ENCODE measurements at regions not wholly inside any gene's neighbourhood (a gene's known extent, or its start where the extent isn't known, plus 50 kb on each side); places are given as distances from the start of the nearest gene placed in this dataset.
"Not testable (repeated sequence)": the region's sequence is repeated elsewhere in the genome, so short reads cannot be mapped to it uniquely, and the experiment has no call there.

- H3K4me3 ChIP-seq (ENCODE audit: insufficient read depth, low read depth, low read length); H3K27me3 ChIP-seq (ENCODE audit: control insufficient read depth, insufficient read depth, low read length); DNase-seq; H3K36me3 ChIP-seq (replicated peaks; ENCODE audit: control insufficient read depth, insufficient read depth, low read length): not testable (repeated sequence)
Measured at GRCh38 chr5:62223312-62223670, 82.7 kb upstream of the KIF2A start.

DNA sequence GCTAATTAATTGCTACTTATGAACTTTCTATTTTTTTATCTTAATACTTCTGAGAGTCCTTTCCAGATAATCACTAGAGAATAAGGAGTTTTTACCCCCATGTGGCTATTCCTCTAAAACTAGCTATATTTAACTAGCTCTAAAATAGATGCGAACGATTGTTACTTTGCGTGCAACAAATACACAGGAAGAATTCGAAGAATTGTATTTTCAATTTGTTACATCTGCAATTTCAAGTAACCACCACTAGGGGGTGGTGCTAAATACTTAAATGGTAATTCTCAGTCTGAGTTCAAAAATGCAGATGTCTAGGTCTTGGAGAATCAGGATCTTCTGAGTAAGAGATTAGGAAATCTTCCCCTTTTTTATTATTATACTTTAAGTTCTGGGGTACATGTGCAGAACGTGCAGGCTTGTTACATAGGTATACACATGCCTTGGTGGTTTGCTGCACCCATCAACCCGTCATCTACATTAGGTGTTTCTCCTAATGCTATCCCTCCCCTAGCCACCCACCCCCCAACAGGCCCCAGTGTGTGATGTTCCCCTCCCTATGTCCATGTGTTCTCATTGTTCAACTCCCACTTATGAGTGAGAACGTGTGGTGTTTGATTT is 80.9 kb upstream of the KIF2A start:
- H3K36me3 ChIP-seq (replicated peaks; ENCODE audit: control insufficient read depth, insufficient read depth, low read length); H3K27me3 ChIP-seq (ENCODE audit: control insufficient read depth, insufficient read depth, low read length); H3K4me3 ChIP-seq (ENCODE audit: insufficient read depth, low read depth, low read length); DNase-seq: not testable (repeated sequence)

DNA sequence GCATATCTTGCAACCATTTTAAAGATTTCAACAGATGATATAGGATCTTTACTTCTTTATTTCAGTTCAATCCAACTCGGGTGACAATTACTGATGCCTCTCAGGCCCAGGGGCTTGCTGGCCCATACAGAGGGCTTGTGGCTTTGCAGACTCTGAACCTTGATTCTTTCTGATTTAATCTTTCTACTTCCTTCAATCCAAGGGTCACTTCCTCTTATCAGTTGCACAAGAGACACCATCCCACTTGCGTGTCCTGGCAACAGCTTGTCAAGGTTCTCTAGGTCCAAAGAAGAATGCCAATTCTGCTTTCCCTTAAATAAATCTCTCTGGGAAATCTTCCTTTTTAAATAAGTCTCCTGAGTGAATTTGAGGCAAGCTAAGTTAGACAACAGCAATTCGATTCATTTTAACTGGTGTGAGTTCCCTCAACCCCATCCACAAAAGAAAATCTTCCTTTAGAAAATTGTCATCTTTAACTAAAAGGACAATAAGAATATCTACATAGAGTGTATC is 75.1 kb upstream of the KIF2A start:
- not testable (repeated sequence) for H3K36me3 ChIP-seq (replicated peaks; ENCODE audit: control insufficient read depth, insufficient read depth, low read length); H3K4me3 ChIP-seq (ENCODE audit: insufficient read depth, low read depth, low read length); DNase-seq; H3K27me3 ChIP-seq (ENCODE audit: control insufficient read depth, insufficient read depth, low read length)

DNA sequence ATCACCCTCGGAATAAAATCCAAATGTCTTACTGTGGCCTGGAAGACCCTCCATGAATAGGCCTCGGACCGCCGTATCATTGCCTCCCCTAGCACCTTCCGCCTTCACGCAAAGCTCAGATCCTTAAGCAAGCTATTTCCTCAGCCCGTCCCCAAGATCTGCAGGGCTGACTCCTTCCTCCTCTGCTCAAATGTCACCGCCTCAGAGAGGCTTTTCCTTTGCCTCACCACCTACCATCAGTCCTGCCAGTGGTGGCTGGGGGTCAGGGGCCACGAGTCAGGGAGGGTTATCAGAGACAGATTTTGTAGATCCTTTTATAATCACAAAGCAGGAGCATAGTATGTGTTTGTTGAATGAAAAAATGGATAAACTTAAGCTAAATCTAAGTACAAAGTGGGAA is 74.4 kb upstream of the KIF2A start:
- Histone ChIP-seq H3K36me3 (replicated peaks; ENCODE audit: control insufficient read depth, insufficient read depth, low read length) (no peaks in the 10 kb centered on the region), H3K27me3 (ENCODE audit: control insufficient read depth, insufficient read depth, low read length) (no peaks in the 10 kb centered on the region), H3K4me3 (ENCODE audit: insufficient read depth, low read depth, low read length) (no peak overlapping the region)
- no peak for DNase-seq

DNA sequence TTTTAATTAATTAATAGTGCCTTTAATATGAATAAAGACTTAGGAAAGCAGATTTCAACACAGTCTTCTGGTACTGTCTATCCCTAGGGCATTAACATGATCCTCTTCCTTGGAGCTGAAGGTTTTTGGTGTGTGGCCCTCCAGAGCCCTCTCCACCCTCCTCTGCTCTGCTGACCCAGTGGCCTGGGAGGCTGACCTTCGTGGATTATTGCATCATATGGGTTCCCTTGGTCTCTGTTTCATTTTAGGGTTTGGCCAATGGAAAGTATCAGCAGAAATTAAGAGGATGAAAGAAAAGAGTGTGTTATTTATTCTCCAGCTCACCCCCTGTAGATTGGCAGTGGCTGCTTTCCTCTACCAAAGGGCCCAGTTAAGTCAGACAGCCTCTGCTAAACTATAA is 73.8 kb upstream of the KIF2A start:
- H3K36me3 ChIP-seq (replicated peaks; ENCODE audit: control insufficient read depth, insufficient read depth, low read length); H3K27me3 ChIP-seq (ENCODE audit: control insufficient read depth, insufficient read depth, low read length); DNase-seq; H3K4me3 ChIP-seq (ENCODE audit: insufficient read depth, low read depth, low read length): not testable (repeated sequence)

DNA sequence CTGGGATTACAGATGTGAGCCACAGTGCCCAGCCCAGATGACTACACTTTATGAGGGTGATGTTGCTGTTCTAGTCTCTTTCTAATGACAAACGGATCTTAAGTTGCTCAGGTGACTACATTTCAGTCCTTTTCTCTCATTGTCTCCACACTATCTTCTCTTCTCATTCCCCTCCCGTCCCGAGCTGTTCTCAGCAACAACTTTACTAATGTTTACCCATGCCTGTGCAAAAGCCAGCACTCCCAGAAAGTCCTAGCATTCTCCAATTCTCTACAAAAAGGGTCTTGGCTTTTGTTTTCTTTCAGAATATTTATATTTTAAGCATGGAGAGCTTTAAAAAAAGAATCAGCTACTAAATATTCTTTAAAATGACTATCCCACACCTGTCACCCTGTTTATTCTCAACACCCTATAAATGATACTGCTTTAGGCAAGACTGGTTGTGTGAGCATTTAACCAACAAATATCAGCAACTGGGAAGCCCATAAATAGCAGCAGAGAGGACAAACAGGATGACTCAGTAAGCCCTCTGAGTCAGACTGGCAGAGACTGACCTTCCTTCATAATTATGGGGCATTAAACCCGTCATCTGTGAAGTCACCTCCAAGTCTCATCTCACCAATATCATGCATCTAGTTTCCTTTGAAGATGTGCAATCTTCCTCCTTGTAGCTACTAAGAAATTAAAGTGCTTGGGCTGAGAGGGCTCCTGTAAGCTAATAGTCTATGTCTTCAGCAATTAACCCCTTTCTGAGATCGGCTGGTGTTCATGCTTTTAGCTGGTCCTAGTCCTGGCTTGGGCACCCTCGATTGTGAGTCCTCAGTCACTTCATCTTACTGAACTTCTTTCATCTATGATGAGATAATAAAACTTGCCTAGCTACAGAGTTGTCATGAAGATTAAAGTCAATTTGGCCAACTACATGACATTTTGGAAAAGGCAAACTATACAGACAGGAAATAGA is 72.6 kb upstream of the KIF2A start:
- not testable (repeated sequence) for DNase-seq; H3K36me3 ChIP-seq (replicated peaks; ENCODE audit: control insufficient read depth, insufficient read depth, low read length); H3K27me3 ChIP-seq (ENCODE audit: control insufficient read depth, insufficient read depth, low read length); H3K4me3 ChIP-seq (ENCODE audit: insufficient read depth, low read depth, low read length)

DNA sequence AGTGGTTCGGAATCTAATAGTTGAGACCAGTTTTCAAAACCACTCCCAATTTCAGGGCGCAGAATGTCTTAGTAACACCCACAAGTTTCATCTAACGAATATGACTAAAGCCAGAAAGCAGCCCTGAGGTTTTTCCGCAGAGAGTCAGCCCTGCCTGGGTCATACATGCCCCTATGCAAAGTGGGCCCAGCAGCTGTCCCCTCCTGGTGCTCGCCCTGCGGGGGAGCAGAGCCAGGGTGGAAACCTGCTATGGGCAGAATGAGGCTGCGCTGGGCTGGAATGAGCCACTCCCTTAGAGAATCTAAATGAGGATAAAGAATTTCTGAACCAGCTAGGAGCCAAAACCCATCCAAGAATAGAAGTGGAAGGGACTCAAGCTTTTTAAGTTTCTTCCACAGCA is 69.4 kb upstream of the KIF2A start:
- DNase-seq; H3K36me3 ChIP-seq (replicated peaks; ENCODE audit: control insufficient read depth, insufficient read depth, low read length); H3K27me3 ChIP-seq (ENCODE audit: control insufficient read depth, insufficient read depth, low read length); H3K4me3 ChIP-seq (ENCODE audit: insufficient read depth, low read depth, low read length): not testable (repeated sequence)

DNA sequence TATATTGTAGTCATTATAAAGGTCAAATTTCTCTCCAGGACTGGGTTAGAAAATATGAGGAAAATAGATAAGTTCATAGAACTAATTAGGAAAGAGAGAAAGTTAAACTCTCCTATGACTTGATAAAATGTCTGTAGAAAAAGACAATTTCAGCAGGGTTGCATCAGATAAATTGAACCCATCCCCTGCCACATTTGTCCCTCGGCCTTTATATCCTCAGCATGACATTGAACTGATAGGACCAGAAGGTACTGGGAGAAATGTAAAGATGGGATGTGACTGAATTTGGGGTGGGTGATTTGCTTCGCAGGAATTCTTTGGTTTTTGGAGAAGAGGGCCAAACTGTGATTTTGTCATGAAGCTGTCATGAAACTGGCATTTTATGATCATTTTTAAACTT is 68.1 kb upstream of the KIF2A start:
- DNase-seq; H3K4me3 ChIP-seq (ENCODE audit: insufficient read depth, low read depth, low read length); H3K36me3 ChIP-seq (replicated peaks; ENCODE audit: control insufficient read depth, insufficient read depth, low read length); H3K27me3 ChIP-seq (ENCODE audit: control insufficient read depth, insufficient read depth, low read length): not testable (repeated sequence)

DNA sequence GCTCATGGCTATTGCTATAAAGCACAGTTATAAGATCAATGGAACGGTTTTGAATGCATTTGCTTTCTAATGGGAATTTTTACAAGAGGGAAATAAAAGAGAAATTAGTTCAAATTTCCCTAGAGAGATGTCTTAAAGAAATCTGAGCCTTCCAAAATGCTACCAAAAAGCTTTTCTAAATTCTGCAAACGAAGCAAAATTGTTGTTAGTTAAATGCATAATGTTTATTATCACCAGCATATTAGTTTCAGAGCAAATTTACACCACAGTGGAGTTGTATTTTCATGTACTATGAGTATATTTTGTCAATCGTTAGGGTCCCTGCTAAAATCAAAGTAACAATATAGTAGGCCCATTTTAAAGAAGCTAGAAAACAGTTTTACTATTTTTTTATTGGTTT is 67.4 kb upstream of the KIF2A start:
- H3K27me3 ChIP-seq (ENCODE audit: control insufficient read depth, insufficient read depth, low read length); H3K4me3 ChIP-seq (ENCODE audit: insufficient read depth, low read depth, low read length); H3K36me3 ChIP-seq (replicated peaks; ENCODE audit: control insufficient read depth, insufficient read depth, low read length); DNase-seq: not testable (repeated sequence)

DNA sequence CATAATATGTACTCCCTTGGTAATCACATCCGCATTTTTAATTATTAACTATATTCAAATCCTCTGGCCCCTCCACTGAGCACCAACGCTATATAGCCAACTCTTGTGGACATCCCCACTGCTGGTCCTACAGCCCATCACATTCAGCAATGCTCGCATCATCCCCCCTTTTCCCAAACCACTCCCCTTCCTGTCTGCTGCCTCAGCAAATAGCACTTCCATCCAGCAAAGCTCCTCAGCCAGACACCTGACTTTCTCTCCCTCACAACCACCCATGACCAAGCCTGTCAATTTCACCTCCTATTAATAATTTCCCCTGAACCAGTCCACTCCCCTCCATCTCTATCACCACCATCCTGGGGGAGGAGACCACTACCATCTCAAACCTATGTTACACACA is 65.5 kb upstream of the KIF2A start:
- not testable (repeated sequence) for H3K27me3 ChIP-seq (ENCODE audit: control insufficient read depth, insufficient read depth, low read length); H3K4me3 ChIP-seq (ENCODE audit: insufficient read depth, low read depth, low read length); H3K36me3 ChIP-seq (replicated peaks; ENCODE audit: control insufficient read depth, insufficient read depth, low read length); DNase-seq

DNA sequence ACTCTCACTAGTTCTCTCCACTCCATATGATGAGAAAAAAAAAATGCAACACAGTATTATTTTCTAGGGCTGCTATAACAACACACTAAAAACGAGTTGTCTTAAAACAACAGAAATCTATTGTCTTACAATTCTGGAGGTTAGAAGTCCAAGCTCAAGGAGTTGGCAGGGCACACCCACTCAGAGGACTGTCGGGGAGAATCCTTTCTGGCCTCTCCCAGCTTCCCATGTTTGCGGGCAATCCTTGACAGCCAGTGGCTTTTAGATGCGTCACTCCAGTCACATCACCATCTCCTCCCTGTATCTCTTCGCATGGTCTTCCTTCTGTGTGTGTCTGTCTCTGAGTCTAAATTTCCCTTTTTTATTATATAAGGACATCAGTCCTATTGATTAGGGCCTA is 64.0 kb upstream of the KIF2A start:
- not testable (repeated sequence) for H3K4me3 ChIP-seq (ENCODE audit: insufficient read depth, low read depth, low read length); H3K36me3 ChIP-seq (replicated peaks; ENCODE audit: control insufficient read depth, insufficient read depth, low read length); DNase-seq; H3K27me3 ChIP-seq (ENCODE audit: control insufficient read depth, insufficient read depth, low read length)

DNA sequence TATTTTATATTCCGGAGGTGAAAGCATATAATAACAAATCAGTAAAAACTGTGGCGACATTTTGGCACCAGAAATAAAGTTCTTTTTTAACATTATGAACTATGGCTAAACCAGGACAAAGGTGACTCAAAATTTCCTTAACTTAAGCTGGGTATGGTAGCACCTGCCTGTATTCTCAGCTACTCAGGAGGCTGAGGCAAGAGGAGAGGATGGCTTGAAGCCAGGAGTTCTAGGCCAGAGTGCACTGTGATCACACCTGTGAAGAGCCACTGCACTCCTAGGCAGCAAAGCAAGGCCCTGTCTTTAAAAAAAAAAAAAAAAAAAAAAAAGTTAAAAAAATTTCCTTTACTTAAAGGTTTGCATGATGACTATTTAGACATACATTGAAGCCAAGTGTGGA is 63.0 kb upstream of the KIF2A start:
- not testable (repeated sequence) for DNase-seq; H3K4me3 ChIP-seq (ENCODE audit: insufficient read depth, low read depth, low read length); H3K27me3 ChIP-seq (ENCODE audit: control insufficient read depth, insufficient read depth, low read length); H3K36me3 ChIP-seq (replicated peaks; ENCODE audit: control insufficient read depth, insufficient read depth, low read length)

GRCh38 chr5:62248192-62248591 is 57.8 kb upstream of the KIF2A start:
- not testable (repeated sequence) for H3K4me3 ChIP-seq (ENCODE audit: insufficient read depth, low read depth, low read length); H3K36me3 ChIP-seq (replicated peaks; ENCODE audit: control insufficient read depth, insufficient read depth, low read length); H3K27me3 ChIP-seq (ENCODE audit: control insufficient read depth, insufficient read depth, low read length); DNase-seq

DNA sequence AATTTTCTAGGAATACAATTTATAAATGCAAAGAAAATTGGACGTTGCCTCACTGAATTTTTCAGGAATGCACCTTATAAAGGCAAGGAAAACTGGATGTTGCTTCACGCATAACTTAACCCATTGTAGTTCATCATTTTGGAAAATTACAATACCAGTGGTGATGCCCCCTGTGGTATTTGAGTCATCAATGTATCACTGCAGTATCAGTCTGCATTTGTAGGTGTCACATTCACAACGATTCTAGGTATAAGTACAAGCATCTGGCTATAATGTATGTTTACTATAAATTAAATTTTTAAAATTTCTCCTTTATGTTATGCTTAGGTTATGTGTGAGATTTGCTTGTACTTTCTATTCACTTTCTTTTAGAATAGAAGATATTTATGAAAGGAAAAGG is 55.9 kb upstream of the KIF2A start:
- not testable (repeated sequence) for DNase-seq; H3K36me3 ChIP-seq (replicated peaks; ENCODE audit: control insufficient read depth, insufficient read depth, low read length); H3K27me3 ChIP-seq (ENCODE audit: control insufficient read depth, insufficient read depth, low read length)

DNA sequence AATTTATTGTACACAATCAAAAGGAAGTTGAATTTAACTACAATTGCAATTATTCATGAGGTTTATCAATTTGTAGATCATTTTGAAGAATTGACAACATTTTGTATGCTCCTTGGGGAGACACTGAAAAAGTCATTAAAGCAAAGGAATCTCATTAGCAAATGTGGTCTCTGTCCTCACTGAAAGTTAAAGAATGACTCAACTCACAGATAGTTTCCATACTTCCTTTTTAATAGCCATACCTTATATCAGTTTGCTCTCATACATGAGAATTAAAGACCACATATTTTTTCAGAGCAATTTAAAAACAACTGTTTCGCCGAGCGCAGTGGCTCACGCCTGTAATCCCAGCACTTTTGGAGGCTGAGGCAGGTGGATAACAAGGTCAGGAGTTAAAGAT is 55.1 kb upstream of the KIF2A start:
- not testable (repeated sequence) for DNase-seq; H3K36me3 ChIP-seq (replicated peaks; ENCODE audit: control insufficient read depth, insufficient read depth, low read length); H3K27me3 ChIP-seq (ENCODE audit: control insufficient read depth, insufficient read depth, low read length); H3K4me3 ChIP-seq (ENCODE audit: insufficient read depth, low read depth, low read length)

More for the DNA sequence above, 55.9 kb upstream of the KIF2A start:
- not testable (repeated sequence) for H3K4me3 ChIP-seq (ENCODE audit: insufficient read depth, low read depth, low read length)
